Gastroesophageal sphincter (tissue), 3 donors: ENCODE measurements at regions not wholly inside any gene's neighbourhood (a gene's known extent, or its start where the extent isn't known, plus 50 kb on each side); places are given as distances from the start of the nearest gene placed in this dataset.

Source experiments
- CTCF ChIP-seq, 4 experiments: fragments of 200-600 bp in 2 of 4; fragments of 450-650 bp in 2 of 4; sonication (generic) in 1 of 4; IDR thresholded peaks; one replicate each; pipeline ENCODE4 v1.5.1; 2017 to 2019; ENCODE audit warnings: antibody characterized with exemption in 4 of 4, mild to moderate bottlenecking in 2 of 4, moderate library complexity in 2 of 4
- EP300 ChIP-seq: sonication (generic); formaldehyde crosslinking; IDR thresholded peaks from one replicate; pipeline ENCODE4 v1.6.1; 2017; ENCODE audit warnings: antibody characterized with exemption, mild to moderate bottlenecking
- POLR2A ChIP-seq, 2 donors: fragments of 450-650 bp; IDR thresholded peaks; one replicate each; pipeline ENCODE4 v1.6.1; 2017; ENCODE audit warnings: antibody characterized with exemption in 2 of 2, mild to moderate bottlenecking in 2 of 2, moderate library complexity in 1 of 2

- TF ChIP-seq CTCF (IDR thresholded peaks at IDR 0.05) (no peak), POLR2A (IDR thresholded peaks at IDR 0.05) (no peak), EP300 (no peak)
Measured at GRCh38 chr2:177001334-177001733, 211.3 kb upstream of the HNRNPA3 start.
